Omental fat pad (tissue), 3 donors: ENCODE measurements at regions not wholly inside any gene's neighbourhood (a gene's known extent, or its start where the extent isn't known, plus 50 kb on each side); places are given as distances from the start of the nearest gene placed in this dataset.
"Not testable (repeated sequence)": the region's sequence is repeated elsewhere in the genome, so short reads cannot be mapped to it uniquely, and the experiment has no call there.

ENCODE experiments used
- ATAC-seq: fragments of 150-250 bp; one replicate; pipeline ENCODE4 v1.9.1; 2016; ENCODE audit warnings: mild to moderate bottlenecking, moderate library complexity; ENCODE audit not compliant: low FRiP score
- DNase-seq: peaks from one replicate; pipeline ENCODE4 v3.0.0-alpha.2; 2019; ENCODE audit warnings: low spot score
- CTCF ChIP-seq, 3 donors: fragments of 450-650 bp; IDR thresholded peaks; one replicate each; pipeline ENCODE4 v1.5.1; 2016 to 2017; ENCODE audit warnings: antibody characterized with exemption in 3 of 3, mild to moderate bottlenecking in 3 of 3, moderate library complexity in 2 of 3

- DNase-seq (no peak), ATAC-seq (no peak)
- no peak for TF ChIP-seq CTCF (IDR thresholded peaks at IDR 0.05)
Observed at GRCh38 chr3:161631536-161631935, 134.9 kb downstream of the OTOL1 start.

- TF ChIP-seq CTCF (IDR thresholded peaks at IDR 0.05): no peak
- ATAC-seq (no peak), DNase-seq (no peak)
Observed at GRCh38 chr3:161637559-161637958, 141.0 kb downstream of the OTOL1 start.

GRCh38 chr3:161639095-161639494, 142.5 kb downstream of the OTOL1 start:
- not testable (repeated sequence) for ATAC-seq

GRCh38 chr3:161640181-161640580, 143.6 kb downstream of the OTOL1 start:
- TF ChIP-seq CTCF (IDR thresholded peaks at IDR 0.05): no peak
- no peak for DNase-seq
- ATAC-seq: no peak

More at GRCh38 chr3:161639095-161639494, 142.5 kb downstream of the OTOL1 start:
- not testable (repeated sequence) for DNase-seq

GRCh38 chr3:161641287-161641686, 144.7 kb downstream of the OTOL1 start:
- DNase-seq (no peak), ATAC-seq (no peak)
- TF ChIP-seq CTCF (IDR thresholded peaks at IDR 0.05): no peak

- no peak for DNase-seq
- no peak for TF ChIP-seq CTCF (IDR thresholded peaks at IDR 0.05)
- no peak for ATAC-seq
Observed at GRCh38 chr3:161644891-161645635, 148.5 kb downstream of the OTOL1 start.

GRCh38 chr3:161647936-161648470, 151.4 kb downstream of the OTOL1 start:
- no peak for TF ChIP-seq CTCF (IDR thresholded peaks at IDR 0.05)
- ATAC-seq (no peak), DNase-seq (no peak)
